HG02884 (cell line): ENCODE measurements at regions not wholly inside any gene's neighbourhood (a gene's known extent, or its start where the extent isn't known, plus 50 kb on each side); places are given as distances from the start of the nearest gene placed in this dataset.
"Not testable (repeated sequence)": the region's sequence is repeated elsewhere in the genome, so short reads cannot be mapped to it uniquely, and the experiment has no call there.

ENCODE experiments used
- ATAC-seq: cut with Tn5 transposase; IDR thresholded peaks from one replicate; pipeline ENCODE4 v1.9.1; 2021; ENCODE audit warnings: mild to moderate bottlenecking, moderate library complexity; ENCODE audit not compliant: unreplicated experiment

DNA sequence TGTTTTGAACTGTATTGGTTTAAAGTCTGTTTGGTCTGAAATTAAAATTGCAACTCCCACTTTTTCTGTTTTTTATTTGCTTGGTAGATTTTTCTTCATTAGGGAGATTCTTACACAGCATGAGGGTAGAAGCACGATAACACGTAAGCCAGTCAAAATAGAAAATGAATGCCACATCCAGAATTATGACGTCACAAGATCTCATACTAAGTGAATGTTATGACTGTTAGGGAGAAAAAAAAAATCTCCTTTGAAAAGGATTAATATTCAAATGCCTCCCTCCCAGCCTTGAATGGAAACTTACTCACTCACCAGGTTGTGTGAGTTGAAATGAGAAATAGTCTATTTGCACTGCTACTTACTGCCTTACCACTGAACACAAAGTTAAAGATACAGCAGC is 670.8 kb downstream of the TFAP2A start:
- ATAC-seq = no peak

DNA sequence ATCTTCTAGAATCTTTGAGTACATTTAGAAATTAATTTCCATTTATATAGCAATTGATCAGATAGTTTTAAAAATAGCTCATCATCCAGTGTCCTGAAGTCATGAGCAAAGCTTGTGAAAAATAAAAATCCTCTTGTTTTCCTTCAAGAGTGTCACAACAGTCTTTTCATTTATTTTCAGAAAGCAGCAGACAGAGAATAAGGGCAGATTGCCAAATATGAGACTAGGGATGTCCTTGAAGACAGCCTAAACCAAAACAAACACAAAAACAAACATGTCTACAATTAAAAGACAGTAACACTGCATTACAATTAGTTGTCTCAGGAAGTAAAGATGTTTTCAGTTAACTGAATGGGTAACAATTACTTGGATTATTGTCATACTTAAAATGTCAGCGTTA is 682.8 kb downstream of the TFAP2A start:
- no peak for ATAC-seq

DNA sequence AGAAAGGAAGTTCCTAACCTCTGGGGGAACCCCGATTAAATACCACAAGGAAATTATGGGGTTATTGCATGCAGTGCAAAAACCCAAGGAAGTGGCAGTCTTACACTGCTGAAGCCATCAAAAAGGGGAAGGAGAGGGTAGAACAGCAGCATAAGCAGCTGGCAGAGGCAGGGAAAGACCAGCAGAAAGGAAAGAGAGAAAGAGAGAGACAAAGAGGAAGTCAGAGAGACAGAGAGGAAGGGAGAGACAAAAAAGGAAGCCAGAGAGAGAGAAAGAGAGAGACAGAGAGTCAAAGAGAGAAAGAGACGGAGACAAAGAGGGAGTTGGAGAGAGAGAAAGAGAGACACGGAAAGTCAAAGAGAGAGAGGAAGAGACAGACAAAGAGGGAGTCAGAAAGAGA is 689.1 kb downstream of the TFAP2A start:
- not testable (repeated sequence) for ATAC-seq

DNA sequence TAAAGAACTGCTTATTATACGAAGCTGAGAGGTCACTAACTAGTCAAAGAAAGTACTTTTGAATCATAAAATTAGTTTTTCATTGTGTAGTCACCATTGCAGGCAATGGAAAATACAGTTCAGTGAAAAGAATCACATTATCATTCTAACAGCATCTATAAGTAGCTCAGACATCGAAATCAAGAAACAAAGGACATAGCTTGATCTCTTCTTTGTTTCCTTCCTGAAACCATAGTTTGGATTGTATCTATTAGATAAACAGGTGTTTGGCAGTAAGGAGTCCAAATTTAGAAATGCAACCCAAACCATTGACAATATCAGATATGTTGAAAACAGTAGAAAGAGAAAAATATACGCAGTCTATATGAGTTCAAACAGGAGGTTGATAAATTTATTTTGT is 697.3 kb downstream of the TFAP2A start:
- ATAC-seq = no peak

DNA sequence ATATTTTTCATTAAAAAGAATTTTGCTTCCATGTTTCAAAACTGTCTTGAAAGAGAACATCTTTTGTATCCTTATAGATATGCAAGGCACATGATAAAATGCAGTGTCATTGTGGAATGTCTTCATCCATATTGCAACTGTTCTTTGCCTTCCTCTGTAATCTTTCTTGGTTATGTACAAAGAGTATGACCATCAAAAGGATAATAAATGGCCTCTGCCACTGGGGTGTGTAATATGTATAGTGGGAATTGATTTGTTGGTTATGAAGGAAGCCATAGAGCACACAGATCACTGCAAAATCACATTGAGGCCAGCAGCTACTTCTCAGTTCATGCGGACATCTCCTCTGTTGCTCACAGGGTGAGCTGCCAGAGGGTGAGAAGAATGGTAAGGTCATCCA is 703.5 kb downstream of the TFAP2A start:
- ATAC-seq = no peak

DNA sequence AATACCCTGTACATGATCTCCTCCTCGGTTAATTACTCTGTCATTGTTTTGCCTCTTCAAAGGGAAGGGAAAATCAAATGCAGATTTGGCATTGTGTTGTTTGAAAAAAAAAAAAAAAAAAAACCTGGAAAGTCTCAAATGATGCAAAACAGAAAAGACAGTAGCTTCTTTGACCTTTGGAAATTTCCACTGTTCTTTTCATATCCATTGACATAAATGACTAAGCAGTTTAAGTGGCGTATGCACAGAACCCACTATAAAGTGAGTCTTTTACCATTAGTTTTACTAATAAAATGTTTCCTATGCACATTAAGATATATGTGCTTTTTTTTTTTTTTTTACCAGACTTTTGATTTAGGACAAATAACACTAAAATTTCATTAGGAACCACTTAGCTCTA is 704.3 kb downstream of the TFAP2A start:
- no peak for ATAC-seq

DNA sequence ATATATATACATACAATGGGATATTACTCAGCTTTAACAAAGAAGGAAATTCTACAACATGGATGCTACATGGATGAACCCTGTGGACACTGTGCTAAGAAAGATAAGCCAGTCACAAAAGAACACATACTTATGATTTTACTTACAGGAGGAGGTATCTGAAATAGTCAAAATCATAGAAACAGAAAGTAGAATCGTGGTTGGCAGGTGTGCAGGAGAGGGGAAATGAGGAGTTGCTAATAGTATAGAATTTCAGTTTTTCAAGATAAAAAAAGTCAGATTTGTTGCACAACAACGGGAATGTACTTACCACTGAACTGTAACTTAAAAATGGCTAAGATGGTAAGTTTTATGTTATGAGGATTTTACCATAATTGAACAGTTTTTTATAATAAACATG is 706.3 kb downstream of the TFAP2A start:
- ATAC-seq = no peak

DNA sequence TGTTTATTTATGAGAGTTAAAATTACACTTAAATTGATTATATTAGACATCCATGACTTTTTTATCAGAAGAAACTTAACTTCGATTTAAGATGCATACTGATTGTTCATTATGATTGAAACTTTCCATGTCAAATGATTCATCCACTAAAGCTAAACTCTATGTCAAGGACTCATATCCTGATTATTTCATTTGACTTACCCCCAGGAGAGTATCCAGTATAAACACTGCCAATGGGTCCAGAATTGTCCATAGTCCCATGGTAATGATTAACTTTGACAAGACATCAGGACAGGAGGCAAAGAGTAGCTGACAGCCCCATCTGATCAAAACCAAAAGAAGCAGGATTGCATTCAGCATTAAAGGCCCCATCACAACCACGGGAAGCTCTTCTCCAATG is 709.9 kb downstream of the TFAP2A start:
- no peak for ATAC-seq

DNA sequence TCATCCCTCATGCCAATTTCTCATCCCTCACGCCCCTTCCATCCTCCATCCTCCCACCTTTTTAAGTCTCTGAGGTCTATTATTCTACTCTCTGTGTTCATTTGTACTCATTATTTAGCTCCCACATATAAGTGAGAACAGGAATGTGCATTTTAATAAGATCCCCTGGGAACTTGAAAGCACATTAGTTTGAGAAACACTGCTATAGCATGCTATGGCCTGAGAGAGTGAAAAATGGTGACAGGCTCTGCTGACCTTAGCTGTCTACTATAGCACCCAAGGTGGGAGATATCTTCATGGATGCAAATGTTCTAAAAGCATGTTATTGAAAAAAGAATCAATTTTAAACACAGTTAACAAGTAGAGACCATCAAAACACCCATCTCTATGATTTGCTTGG is 712.0 kb downstream of the TFAP2A start:
- no peak for ATAC-seq

DNA sequence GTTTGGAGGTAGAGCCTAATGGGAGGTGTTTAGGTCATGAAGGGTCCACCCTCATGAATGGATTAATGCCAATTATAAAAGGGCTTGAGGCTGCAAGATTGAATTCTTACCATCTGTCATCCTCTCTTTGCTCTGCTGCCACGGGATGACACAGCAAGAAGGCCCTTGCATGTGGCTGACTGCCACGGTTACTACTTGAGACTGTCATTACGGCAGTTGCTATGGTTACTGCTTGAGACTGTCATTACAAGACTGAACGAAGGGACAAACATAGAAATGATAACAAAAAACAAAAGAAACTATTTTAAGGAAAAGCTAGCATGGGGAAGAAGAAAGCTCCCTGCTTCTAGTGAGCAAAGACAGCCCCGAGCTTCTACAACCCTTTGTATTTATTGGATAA is 715.0 kb downstream of the TFAP2A start:
- ATAC-seq = no peak

DNA sequence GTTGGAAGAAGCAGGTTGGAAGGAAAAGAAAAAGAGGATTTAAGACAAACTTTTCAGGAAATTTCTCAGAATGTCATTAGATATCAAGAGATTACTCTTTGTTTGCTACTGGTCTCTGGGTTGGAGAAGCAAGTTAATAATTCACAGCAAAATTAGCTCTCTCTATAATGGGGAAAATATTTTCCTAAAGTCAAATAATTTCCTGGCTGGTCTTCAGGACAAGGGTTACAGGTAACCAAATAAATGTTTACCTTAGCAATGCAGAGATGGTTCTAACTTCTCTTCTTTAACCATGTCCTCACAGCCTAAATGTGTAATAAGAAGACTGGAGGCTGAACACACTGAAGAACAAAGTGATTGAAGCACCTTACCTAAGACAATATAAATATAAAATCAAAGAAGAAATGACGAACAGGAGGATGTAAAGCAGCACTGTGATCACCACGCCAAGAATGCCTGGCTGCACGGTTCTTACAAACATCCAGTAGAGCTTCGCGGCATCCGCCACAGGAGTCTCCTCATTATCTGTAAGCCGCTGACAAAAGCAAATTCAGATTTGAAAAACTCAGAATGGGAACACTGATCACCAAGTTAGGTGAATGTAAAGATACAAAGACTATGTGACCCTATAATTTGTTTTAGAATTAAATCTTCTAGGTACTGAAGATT is 717.5 kb downstream of the TFAP2A start:
- ATAC-seq = no peak

DNA sequence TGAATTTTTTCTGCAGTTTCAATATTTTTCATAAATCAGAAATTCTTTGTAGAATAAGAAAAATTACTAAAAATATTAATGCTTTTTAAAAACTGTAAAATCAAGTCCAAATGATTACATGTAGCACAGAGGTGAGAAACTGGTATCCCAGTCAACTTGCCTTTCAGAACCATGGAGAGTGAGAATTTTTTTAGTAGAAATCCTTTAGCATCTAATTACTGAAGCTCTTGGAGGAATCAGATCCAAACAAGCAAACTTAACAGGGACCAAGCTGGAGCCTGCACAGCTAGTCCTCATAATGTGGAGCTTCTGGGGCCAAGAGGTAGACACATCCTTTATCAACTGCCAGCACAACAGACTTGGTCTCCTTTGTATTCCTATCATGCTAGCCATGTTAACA is 724.5 kb downstream of the TFAP2A start:
- ATAC-seq = no peak

DNA sequence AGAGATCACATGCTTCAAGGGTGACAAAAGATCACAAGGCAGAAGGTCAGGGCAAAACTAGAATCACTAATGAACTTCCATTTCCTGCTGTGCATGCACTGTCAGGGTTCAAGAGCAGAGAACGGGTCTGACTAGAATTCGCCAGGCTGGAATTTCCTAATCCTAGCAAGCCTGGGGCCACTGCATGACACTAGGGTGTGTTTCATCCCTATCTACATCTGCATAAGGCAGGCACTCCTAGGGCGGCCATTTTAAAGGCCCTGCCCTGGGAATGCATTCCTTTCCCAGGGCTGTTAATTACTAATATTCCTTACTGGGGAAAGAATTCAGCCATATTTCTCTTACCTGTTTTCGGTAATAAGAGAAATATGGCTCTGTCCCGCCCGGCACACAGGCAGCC is 734.1 kb downstream of the TFAP2A start:
- ATAC-seq = not testable (repeated sequence)

DNA sequence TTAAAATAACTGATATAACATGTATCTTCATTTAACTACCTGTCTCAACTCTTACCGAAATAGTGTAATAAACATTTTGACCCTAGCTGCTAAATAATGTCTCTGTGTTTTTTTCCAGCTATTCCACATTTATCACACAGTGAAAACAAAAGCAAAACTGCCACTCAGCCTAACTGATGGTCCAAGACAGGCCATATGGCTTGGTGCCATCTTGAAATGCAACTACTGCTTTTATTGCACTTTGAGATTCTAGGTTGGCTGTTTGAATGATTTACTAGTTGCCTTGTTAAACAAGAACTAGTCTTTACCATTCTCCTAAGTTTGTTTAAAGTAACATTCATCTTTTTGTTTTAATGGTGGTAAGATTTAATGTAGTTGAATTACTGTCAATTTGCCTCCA is 739.8 kb downstream of the TFAP2A start:
- ATAC-seq = no peak

DNA sequence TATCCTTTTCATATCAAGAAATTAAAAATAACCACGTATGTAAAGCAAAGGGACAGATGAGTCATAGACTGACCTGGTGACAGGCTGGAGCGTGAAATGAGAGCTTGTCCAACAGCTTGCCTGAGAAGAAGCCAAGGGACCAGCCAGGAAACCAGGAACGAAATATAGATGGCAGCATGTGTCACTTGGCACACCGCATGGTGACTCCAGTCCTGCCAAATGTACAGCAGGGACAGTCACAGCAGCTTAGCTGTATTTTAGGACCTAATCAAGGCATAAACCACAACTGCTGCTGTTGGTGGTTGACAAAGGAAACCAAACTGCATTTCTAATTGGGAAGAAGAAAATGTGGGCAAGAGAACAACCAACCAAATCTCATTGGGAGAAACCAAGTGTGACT is 755.0 kb downstream of the TFAP2A start:
- ATAC-seq = no peak

DNA sequence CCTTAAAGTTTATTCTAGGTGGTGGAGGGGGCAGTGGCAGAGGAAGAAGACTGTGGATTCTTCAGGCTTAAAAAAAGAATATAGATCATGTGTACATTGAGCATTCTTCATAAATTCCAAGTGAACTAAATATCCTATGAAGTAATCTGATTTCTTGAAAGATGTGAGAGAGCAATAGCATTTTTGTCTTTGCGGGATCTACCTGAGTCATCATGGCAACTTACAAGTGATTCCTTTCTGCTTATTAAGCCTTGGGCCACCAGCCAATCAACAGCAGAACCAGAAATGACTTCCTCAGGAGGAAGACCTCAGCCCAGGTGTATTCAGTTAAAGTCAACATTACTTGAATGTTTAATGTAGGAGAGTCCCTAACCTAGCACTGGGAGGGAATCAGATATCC is 756.9 kb downstream of the TFAP2A start:
- no peak for ATAC-seq

DNA sequence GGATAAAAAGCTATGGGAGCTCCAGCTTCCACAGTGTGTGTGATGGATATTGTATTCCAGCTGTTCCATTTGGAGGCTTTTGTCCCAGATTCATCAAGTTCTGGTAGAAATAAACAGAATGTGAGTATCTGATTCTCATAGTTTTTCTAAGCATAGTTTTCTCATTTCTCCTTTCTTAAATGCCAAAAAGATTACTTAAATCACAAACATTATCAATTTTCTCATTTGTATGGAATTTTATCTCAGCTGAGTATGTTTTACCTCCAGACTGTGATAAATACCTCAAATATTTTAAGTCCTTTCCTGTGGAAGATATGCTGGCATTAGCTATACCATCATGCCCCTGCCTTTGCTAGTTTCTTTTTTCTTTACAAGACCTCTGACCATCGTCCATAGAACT is 767.3 kb downstream of the TFAP2A start:
- ATAC-seq = no peak

DNA sequence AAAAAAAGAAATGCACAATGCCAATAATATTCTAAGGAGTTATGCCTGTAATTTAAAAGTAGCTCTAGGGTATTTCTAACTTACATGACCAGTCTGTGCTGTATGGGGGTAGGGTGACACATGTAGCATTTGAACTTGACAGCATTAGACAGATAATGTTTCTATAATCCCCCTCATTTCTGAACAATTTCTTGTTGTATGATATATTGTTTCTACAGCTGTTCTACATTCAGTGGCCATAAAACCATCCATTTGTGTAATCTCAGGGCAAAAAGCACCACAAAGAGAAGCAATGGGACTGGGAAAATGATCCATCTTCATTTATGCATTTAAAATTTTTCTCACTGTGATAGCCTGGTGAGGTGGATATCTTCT is 767.8 kb downstream of the TFAP2A start:
- ATAC-seq = no peak

DNA sequence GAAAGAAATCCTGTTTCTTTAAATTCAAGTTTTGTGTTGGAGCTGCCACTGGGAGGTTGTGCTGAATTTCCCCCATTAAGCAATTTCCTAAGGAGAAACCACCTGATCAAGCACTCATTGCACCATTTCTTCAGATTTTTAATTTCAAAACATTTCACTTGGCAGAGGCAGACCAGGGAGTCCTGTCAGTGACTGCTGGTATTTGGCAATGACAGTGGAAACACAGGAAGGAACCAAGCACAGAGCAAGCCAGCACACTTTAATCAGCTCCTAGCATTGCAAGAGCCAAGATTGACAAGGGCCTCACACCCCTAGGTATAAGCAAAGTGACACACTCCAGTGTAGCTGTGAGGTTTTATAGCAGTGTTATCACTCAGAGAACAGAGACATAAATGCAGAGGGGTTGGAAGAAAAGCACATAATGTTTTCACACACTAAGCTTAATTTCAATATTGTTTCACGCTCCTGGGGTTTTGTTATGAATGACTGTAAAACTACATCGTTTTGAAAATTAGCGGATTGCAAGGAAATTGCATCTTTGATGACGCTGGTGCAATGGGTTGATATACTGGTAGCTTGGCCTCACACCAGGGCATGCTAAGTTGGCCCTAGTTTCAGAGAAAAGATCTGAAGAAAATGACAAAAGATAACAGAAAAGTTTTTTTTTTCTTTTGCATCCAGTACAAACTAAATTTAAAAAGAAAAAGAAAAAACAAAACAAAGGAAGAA is 768.4 kb downstream of the TFAP2A start:
- ATAC-seq = no peak

DNA sequence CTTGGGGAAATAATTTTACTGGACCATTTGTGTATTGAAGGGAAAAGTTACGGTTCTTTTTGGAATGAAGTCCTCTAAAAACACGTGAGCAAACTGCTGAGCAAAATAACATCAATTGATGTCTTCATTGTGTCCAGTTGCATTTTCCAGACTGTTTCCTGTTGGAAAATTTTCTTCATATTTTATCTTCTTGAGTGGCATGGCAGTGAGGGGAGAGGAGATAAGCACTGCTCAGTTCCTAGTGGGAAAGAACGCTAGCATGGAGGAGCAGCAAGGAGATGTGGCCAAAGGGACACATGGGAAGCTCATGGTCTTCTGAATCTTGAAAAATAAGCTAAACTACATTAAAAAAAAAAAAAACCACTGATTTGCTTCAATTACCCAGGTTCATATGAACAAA is 776.0 kb downstream of the TFAP2A start:
- no peak for ATAC-seq

DNA sequence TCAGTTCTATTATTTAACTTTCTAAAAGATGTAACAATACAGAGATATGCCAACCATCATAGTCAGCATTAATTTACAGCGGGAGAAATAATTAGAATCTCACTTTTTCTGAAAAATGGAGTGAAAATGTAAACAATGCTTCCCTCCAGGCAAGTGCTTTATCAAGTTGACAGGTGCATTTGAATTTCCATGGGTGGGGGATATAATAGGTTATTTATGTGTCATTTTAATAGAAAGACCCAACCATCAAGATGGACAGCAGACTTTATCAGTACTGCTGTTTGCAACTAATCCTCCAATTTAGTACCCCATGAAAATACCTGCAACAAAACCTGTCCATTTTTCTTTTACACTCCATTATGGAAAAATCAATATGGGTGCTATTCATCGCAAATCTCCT is 780.1 kb downstream of the TFAP2A start:
- ATAC-seq = no peak

DNA sequence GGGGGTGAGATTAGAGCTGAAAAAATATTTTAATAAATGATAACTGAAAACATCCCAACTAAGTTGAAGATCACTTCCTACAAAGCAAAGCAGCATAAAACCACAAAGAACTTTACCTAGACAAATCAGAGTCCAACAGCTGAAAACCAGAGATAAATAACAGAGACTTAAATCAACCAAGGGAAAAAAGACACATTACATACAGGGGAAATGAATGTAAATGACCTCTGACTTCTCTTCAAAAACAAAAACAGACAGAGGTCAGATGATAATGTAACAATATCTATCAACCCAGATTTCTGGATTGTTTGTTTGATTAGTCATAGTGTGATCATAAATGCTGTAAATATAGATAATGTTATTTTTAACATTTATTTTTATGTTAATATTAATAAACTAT is 782.8 kb downstream of the TFAP2A start:
- ATAC-seq = no peak

DNA sequence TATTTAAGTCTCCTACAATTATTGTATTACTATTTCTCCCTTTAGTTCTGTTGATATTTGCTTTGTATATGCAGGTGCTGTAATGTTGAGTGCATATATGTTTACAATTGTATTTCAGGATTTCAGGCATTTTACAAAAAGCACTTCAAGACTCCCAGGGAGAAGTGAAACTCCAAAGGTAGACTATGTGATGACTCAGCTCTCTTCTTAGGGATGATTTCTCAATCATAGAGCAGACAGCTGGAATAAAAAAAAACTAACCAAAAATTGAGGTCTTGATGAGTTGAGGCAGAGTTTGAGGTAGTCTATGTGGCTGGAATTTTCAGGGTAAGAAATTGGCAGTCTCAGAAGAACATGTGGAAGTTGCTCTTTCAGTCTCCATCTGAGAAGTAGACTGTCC is 786.1 kb downstream of the TFAP2A start:
- ATAC-seq = no peak
